K562 (cell line): ENCODE measurements at regions not wholly inside any gene's neighbourhood (a gene's known extent, or its start where the extent isn't known, plus 50 kb on each side); places are given as distances from the start of the nearest gene placed in this dataset.

Source experiments
- ATAC-seq: fragments of 200-7000 bp; cut with Tn5 transposase; 3 replicates; pipeline ENCODE4 v1.9.1; 2020; ENCODE audit warnings: moderate library complexity
- BruUV-seq: library from RNA; stranded (reverse); fragments of 400-500 nt; replicated peaks from 2 replicates; lab custom pipeline; 2021; lab: Mats Ljungman, UMichigan
- CTCF ChIA-PET: fragments of 300-600 bp; formaldehyde crosslinking; extraction: SDS; loops from one replicate; lab custom pipeline; 2021; ENCODE audit warnings: low intra/inter-chr PET ratio; lab: Yijun Ruan, JAX
- POLR2A ChIA-PET: fragments of 300-600, 350-650 bp; sonication (Branson Sonifier 250); formaldehyde crosslinking; extraction: SDS; loops from one replicate; lab custom pipeline; 2021; ENCODE audit warnings: antibody characterized with exemption, inconsistent platforms; lab: Yijun Ruan, JAX
- DNase-seq, 4 experiments: peaks; one replicate each; pipeline versions ENCODE4 v3.0.0 to v3.0.0-alpha.2; 2011 to 2018; ENCODE audit warnings: low spot score in 3 of 4, mixed read lengths in 3 of 4; ENCODE audit errors: extremely low read depth in 1 of 4
- FAIRE-seq: peaks from 2 replicates; lab custom pipeline; 2011; peaks lifted over from hg19 to GRCh38; lab: Jason Lieb, UNC
- H2AFZ ChIP-seq: 2 replicates; pipeline ENCODE4 v1.6.0; 2011; ENCODE audit warnings: low read depth, low read length, control low read depth, inconsistent platforms
- H3K27ac ChIP-seq: fragments of 200-600 bp; 3 replicates; pipeline ENCODE4 v1.8.0; 2011; ENCODE audit warnings: low read depth, mild to moderate bottlenecking, control low read depth, inconsistent platforms, low read length, moderate library complexity, mixed read lengths; ENCODE audit errors: extremely low read depth
- H3K27me3 ChIP-seq, 2 experiments: fragments of 300-600 bp in 1 of 2; 2 replicates in 1 of 2; 3 replicates in 1 of 2; pipeline versions ENCODE4 v1.6.0 to v1.8.0; 2011; ENCODE audit warnings: inconsistent platforms in 2 of 2, low read length in 2 of 2, mild to moderate bottlenecking in 1 of 2, mixed read lengths in 1 of 2, moderate library complexity in 1 of 2; ENCODE audit not compliant: control insufficient read depth in 2 of 2, insufficient read depth in 2 of 2
- H3K36me3 ChIP-seq: fragments of 300-600 bp; 3 replicates; pipeline ENCODE4 v1.8.0; 2011; ENCODE audit warnings: mild to moderate bottlenecking, low read length, inconsistent platforms; ENCODE audit not compliant: control insufficient read depth, insufficient read depth
- H3K4me1 ChIP-seq, 2 experiments: fragments of 200-600 bp in 1 of 2; replicated peaks in 1 of 2; 2 replicates in 1 of 2; 3 replicates in 1 of 2; pipeline versions ENCODE4 v1.5.1 to v1.8.0; 2011; ENCODE audit warnings: inconsistent platforms in 2 of 2, low read length in 2 of 2, mild to moderate bottlenecking in 1 of 2, mixed read lengths in 1 of 2, moderate library complexity in 1 of 2; ENCODE audit not compliant: control insufficient read depth in 2 of 2, insufficient read depth in 2 of 2
- H3K4me2 ChIP-seq: 2 replicates; pipeline ENCODE4 v1.6.1; 2011; ENCODE audit warnings: low read length, control low read depth, inconsistent platforms, mixed read lengths; ENCODE audit not compliant: insufficient read depth
- H3K4me3 ChIP-seq: fragments of 200-600 bp; sonication (generic), shearing (Covaris generic); 2 replicates; pipeline ENCODE4 v1.5.1; 2016; ENCODE audit warnings: control low read depth, inconsistent platforms
- H3K79me2 ChIP-seq: fragments of 200-600 bp; 3 replicates; pipeline ENCODE4 v1.8.0; 2011; ENCODE audit warnings: low read length, inconsistent platforms; ENCODE audit not compliant: control insufficient read depth, insufficient read depth
- H3K9ac ChIP-seq, 2 experiments: 2 replicates each; pipeline versions ENCODE4 v1.6.0 to v1.6.1; 2011; ENCODE audit warnings: low read depth in 2 of 2, low read length in 2 of 2, control low read depth in 1 of 2, inconsistent platforms in 1 of 2, mild to moderate bottlenecking in 1 of 2, mixed read lengths in 1 of 2; ENCODE audit not compliant: insufficient read depth in 1 of 2
- H3K9me1 ChIP-seq: one replicate; pipeline ENCODE4 v1.6.0; 2011; ENCODE audit warnings: inconsistent platforms, mild to moderate bottlenecking, low read length, moderate library complexity; ENCODE audit not compliant: control insufficient read depth, insufficient read depth
- H3K9me3 ChIP-seq: replicated peaks from 2 replicates; pipeline ENCODE4 v1.5.1; 2011; ENCODE audit warnings: low read depth, low read length, inconsistent platforms; ENCODE audit not compliant: control insufficient read depth, insufficient read depth
- H4K20me1 ChIP-seq: replicated peaks from 2 replicates; pipeline ENCODE4 v1.6.1; 2011; ENCODE audit warnings: low read length, inconsistent platforms, mixed read lengths; ENCODE audit not compliant: control insufficient read depth, insufficient read depth
- BMI1 ChIP-seq: fragments of 150-350 bp; IDR thresholded peaks from 2 replicates; pipeline ENCODE4 v1.6.1; 2014; ENCODE audit warnings: low read length
- GABPA ChIP-seq: fragments of 200-800 bp; sonication (Bioruptor generic); conservative IDR thresholded peaks from 2 replicates; pipeline ENCODE4 v1.6.1; 2016; ENCODE audit warnings: low read depth, missing genetic modification characterization, missing compliant biosample characterization
- MBD2 ChIP-seq: sonication (generic); IDR thresholded peaks from 2 replicates; pipeline ENCODE4 v1.6.1; 2016; ENCODE audit warnings: low read depth, borderline replicate concordance
- MYBL2 ChIP-seq, 2 experiments: fragments of 450-650 bp in 1 of 2; sonication (generic) in 1 of 2; formaldehyde crosslinking in 1 of 2; IDR thresholded peaks; 2 replicates each; pipeline versions ENCODE4 v1.6.1 to v1.8.1; 2017 to 2022; ENCODE audit warnings: borderline replicate concordance in 1 of 2, inconsistent platforms in 1 of 2, low read depth in 1 of 2, mild to moderate bottlenecking in 1 of 2, missing genetic modification reagents in 1 of 2, moderate library complexity in 1 of 2
- NONO ChIP-seq, 2 experiments: fragments of 200-400 bp in 1 of 2; fragments of 450-650 bp in 1 of 2; formaldehyde crosslinking in 1 of 2; IDR thresholded peaks; 2 replicates each; pipeline ENCODE4 v1.6.1; 2017; ENCODE audit warnings: low read depth in 2 of 2, mild to moderate bottlenecking in 2 of 2, moderate library complexity in 2 of 2, low read length in 1 of 2
- SREBF2 ChIP-seq: sonication (generic); formaldehyde crosslinking; IDR thresholded peaks from 2 replicates; pipeline ENCODE4 v1.4.0; 2020; ENCODE audit warnings: mild to moderate bottlenecking, missing genetic modification reagents
- ZEB2 ChIP-seq: fragments of 450-650 bp; IDR thresholded peaks from 2 replicates; pipeline ENCODE4 v1.6.1; 2016
- ZNF589 ChIP-seq: fragments of 200-800 bp; sonication (Bioruptor generic); IDR thresholded peaks from 2 replicates; pipeline ENCODE4 v1.6.1; 2016; ENCODE audit warnings: low read depth, missing genetic modification characterization, missing compliant biosample characterization
- ZNF668 ChIP-seq: fragments of 250-450 bp; sonication (Bioruptor Pico); IDR thresholded peaks from 2 replicates; pipeline ENCODE4 v1.8.0; 2022; ENCODE audit warnings: mild to moderate bottlenecking, inconsistent platforms
- WGBS: fragments of 100-300 bp; shearing (Covaris generic); methylation state at CpG from one replicate; pipeline ENCODE4 v1.1.6; 2016; ENCODE audit warnings: low coverage, mixed read lengths; ENCODE audit not compliant: insufficient coverage; ENCODE audit errors: missing lambda C conversion rate; 5-methylcytosine and 5-hydroxymethylcytosine counted together
- in situ Hi-C: fragments of 300-500 bp; cut with MboI; formaldehyde crosslinking; loops from 4 replicates; pipeline ENCODE4 v1.15.0; 2018; ENCODE audit warnings: inconsistent platforms, mixed read lengths
- intact Hi-C: fragments of 100-400 bp; cut with micrococcal nuclease; formaldehyde crosslinking; loops from 2 replicates; pipeline ENCODE4 v1.14.2; 2022

GRCh38 chr14:97604731-97605130 lies 807.5 kb downstream of the VRK1 start:
- Histone ChIP-seq H3K4me3 (no peak overlapping the region), H4K20me1 (no peaks in the 10 kb centered on the region), H3K79me2 (no peaks in the 10 kb centered on the region), H3K9me3 (no peaks in the 10 kb centered on the region), H2AFZ (no peak overlapping the region), H3K9me1 (no peaks in the 10 kb centered on the region), H3K27ac (no peak overlapping the region), H3K9ac (no peak overlapping the region), H3K4me2 (no peak overlapping the region), H3K4me1 (no peaks in the 10 kb centered on the region), H3K27me3 (no peaks in the 10 kb centered on the region), H3K36me3 (no peaks in the 10 kb centered on the region)
- 0% methylated on average over 4 of the region's 6 CpGs for WGBS
- FAIRE-seq (no peak), DNase-seq (no peak), ATAC-seq (no peak)
- in situ Hi-C loops (no loop called here), intact Hi-C loops (no loop called here)
- ChIA-PET POLR2A (no interaction called here), CTCF (no interaction called here)
- no peak for TF ChIP-seq ZNF668 (CRISPR knock-in tag)
- no peak for TF ChIP-seq SREBF2 (CRISPR knock-in tag)
- no peak for TF ChIP-seq ZEB2
- no peak for TF ChIP-seq BMI1
- no peak for TF ChIP-seq MYBL2 (IDR thresholded peaks at IDR 0.05; ENCODE audit: low read depth)
- TF ChIP-seq MYBL2 (CRISPR knock-in tag; IDR thresholded peaks at IDR 0.05; ENCODE audit: borderline replicate concordance) = no peak
- TF ChIP-seq MBD2 = no peak
- TF ChIP-seq ZNF589 (CRISPR knock-in tag) = no peak
- TF ChIP-seq NONO (IDR thresholded peaks at IDR 0.05; ENCODE audit: low read depth in 2 of 2, low read length in 1 of 2) = no peak
- TF ChIP-seq GABPA (tag) = no peak
- no TSS peak for BruUV-seq
